ENCODE measurements at regions not wholly inside any gene's neighbourhood (a gene's known extent, or its start where the extent isn't known, plus 50 kb on each side); places are given as distances from the start of the nearest gene placed in this dataset.

GRCh38 chr12:125936502-125936901, 871.3 kb downstream of the AACS start:
- TF ChIP-seq CTCF (conservative IDR thresholded peaks at IDR 0.05; ENCODE audit: low read depth in 2 of 2): no peak
- TF ChIP-seq EZH2 (IDR thresholded peaks at IDR 0.05; ENCODE audit: low read depth, unreplicated experiment): no peak
- TF ChIP-seq CREB1 (CRISPR knock-in tag; IDR thresholded peaks at IDR 0.05; ENCODE audit: low read depth): no peak
- no peak for TF ChIP-seq EZH2phosphoT487 (IDR thresholded peaks at IDR 0.05; ENCODE audit: unreplicated experiment)
- TF ChIP-seq POLR2AphosphoS5 (IDR thresholded peaks at IDR 0.05; ENCODE audit: low read depth): no peak
- no peak for TF ChIP-seq REST (IDR thresholded peaks at IDR 0.05; ENCODE audit: unreplicated experiment)
- no peak for TF ChIP-seq STAT1 (IDR thresholded peaks at IDR 0.05; ENCODE audit: unreplicated experiment)
- no peak for TF ChIP-seq JUNB (IDR thresholded peaks at IDR 0.05; ENCODE audit: unreplicated experiment)
- TF ChIP-seq ZNF462 (CRISPR knock-in tag; IDR thresholded peaks at IDR 0.05): no peak
- TF ChIP-seq NANOG (IDR thresholded peaks at IDR 0.05; ENCODE audit: borderline replicate concordance): no peak
- TF ChIP-seq ZNF331 (CRISPR knock-in tag; IDR thresholded peaks at IDR 0.05; ENCODE audit: low read depth): no peak
